ENCODE measurements at regions not wholly inside any gene's neighbourhood (a gene's known extent, or its start where the extent isn't known, plus 50 kb on each side); places are given as distances from the start of the nearest gene placed in this dataset.

DNA sequence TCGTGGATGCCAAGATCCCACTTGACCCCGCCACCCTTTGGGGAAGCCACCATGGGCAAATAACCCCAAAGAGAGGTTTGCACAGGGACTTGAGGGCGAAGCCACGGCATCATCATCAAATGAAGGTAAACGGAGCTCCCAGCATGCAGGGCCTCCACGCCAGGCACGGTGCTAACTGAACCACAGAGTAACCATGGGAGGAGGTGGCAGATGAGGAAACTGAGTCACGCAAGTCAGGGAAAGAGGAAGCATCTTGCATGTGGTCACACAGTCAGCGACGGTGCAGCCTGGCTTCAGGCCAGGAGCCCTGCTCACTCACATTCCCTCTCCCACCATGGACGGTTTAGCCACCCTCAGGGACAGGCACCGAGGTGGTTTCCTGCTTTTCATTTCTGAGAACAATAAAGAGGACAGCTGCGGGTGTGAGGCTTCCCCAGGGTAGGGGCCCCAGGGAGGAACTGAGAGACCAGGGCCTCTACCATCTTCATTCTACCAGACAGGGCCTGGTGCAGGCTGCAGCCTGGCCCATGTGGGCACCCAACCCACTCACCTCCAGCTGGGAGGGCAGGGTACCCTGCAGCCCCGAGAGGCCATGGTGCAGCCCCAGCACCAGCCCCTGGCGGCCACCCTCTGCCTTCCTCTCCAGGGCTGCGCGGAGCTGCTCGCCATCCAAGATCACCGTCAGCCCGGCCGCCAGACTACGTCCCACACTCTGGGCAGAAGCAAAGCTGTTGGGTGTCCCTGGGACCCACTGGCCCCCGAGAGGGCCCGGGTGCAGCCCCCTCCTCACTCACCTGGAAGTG lies 78.3 kb downstream of the RMI2 start:
- Mint-ChIP-seq H3K4me3 (no peak overlapping the region), H3K4me1 (no peaks in the 10 kb centered on the region), H3K36me3 (no peaks in the 10 kb centered on the region), H3K27me3 (no peaks in the 10 kb centered on the region), H3K27ac (no peak overlapping the region), H3K9me3 (no peaks in the 10 kb centered on the region)
- CTCF ChIA-PET = interaction anchor here (0.8 kb wide), 1 partner anchor 9 kb away, joined by 3 read pairs; no protein-coding TSS in a partner anchor
- DNase-seq = no peak

DNA sequence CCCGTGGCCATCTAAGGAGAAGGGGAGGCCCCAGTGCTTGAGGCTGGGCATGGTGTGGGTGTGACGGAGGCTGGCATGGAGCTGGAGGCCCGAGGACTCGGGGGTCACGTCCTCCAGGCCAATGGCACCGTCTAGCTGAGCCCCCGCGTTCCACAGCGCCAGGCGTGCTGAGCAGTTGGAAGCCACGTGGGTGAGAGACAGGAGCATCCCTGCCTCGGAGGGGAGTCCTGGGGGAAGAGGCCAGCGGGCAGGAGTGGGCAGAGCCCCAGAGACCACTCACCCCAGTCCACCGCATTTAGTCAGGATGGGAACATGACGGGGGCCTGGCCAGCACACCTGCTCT lies 78.8 kb downstream of the RMI2 start:
- Mint-ChIP-seq H3K27ac (no peak overlapping the region), H3K4me3 (no peak overlapping the region), H3K4me1 (no peaks in the 10 kb centered on the region), H3K27me3 (no peaks in the 10 kb centered on the region), H3K9me3 (no peaks in the 10 kb centered on the region), H3K36me3 (no peaks in the 10 kb centered on the region)
- CTCF ChIA-PET = interaction anchor here (0.7 kb wide), 1 partner anchor 28 kb away, joined by 3 read pairs; no protein-coding TSS in a partner anchor
- no peak for DNase-seq

DNA sequence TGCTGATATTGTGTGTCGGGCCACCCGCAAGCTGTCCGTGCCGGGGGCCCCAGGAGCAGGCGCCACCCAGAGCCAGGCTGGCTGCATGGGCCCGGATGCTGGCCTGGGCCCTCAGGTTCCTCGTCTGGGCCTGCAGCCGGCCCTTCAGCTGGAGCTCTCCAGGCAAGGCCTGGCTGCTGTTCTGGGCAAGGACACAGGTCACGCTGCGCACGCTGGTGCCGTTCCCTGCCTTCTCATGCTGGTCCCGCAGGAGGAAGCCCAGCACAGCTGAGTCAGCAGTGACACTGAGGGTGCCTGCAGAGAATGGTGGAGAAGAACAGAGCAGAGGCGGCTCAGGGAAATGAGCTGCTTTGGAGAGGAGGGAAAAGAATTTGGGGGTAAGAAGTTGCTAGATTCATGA lies 79.9 kb downstream of the RMI2 start:
- no peak overlapping the region for H3K4me3 Mint-ChIP-seq
- no peaks in the 10 kb centered on the region for H3K4me1 Mint-ChIP-seq
- no peak overlapping the region for H3K27ac Mint-ChIP-seq
- H3K27me3 Mint-ChIP-seq = no peaks in the 10 kb centered on the region
- H3K36me3 Mint-ChIP-seq = no peaks in the 10 kb centered on the region
- CTCF ChIA-PET = interaction anchor here (1.2 kb wide), 1 partner anchor 17 kb away, joined by 3 read pairs; no protein-coding TSS in a partner anchor
- H3K9me3 Mint-ChIP-seq = no peaks in the 10 kb centered on the region
- no peak for DNase-seq

DNA sequence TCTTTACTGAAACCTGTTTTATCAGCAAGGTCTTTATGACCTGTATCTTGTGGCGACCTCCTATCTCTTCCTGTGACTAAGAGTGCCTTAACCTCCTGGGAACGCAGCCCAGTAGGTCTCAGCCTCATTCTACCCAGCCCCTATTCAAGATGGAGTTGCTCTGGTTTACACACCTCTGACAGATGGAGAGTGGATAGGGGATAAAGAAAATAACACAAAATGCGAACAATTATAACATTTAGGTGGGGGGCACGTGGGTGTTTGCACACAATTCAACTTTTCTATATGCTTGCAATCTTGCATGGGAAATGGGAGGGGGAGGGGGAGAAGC lies 83.3 kb downstream of the RMI2 start:
- DNase-seq = no peak
- no peaks in the 10 kb centered on the region for H3K4me1 Mint-ChIP-seq
- no peaks in the 10 kb centered on the region for H3K9me3 Mint-ChIP-seq

DNA sequence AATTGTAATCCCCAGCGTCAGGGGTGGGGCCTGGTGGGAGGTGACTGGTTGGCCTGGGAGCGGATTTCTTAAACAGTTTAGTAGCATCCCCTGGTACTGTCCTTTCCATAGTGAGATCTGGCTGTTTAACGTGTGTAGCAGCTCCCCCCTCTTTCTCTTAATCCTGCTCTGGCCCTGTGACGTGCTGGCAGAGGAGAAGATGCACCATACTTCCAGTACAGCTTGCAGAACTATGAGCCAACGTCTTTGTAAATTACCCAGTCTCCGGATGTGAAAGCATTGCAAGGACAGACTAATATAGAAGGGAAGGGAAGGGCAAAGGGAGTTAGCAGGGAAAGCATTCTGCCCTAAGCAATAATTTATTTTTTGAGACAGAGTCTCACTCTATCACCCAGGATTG lies 83.9 kb downstream of the RMI2 start:
- CTCF ChIA-PET = no interaction called here
- H3K27ac Mint-ChIP-seq = no peak overlapping the region
- no peaks in the 10 kb centered on the region for H3K4me1 Mint-ChIP-seq
- no peaks in the 10 kb centered on the region for H3K9me3 Mint-ChIP-seq
- DNase-seq = no peak
- H3K27me3 Mint-ChIP-seq = peaks cover 15% of the 10 kb centered on the region
- no peaks in the 10 kb centered on the region for H3K36me3 Mint-ChIP-seq
- no peak overlapping the region for H3K4me3 Mint-ChIP-seq

More for the DNA sequence above, 83.3 kb downstream of the RMI2 start:
- Mint-ChIP-seq H3K27me3 (peaks cover 12% of the 10 kb centered on the region), H3K27ac (no peak overlapping the region), H3K4me3 (no peak overlapping the region), H3K36me3 (no peaks in the 10 kb centered on the region)
- CTCF ChIA-PET = no interaction called here

DNA sequence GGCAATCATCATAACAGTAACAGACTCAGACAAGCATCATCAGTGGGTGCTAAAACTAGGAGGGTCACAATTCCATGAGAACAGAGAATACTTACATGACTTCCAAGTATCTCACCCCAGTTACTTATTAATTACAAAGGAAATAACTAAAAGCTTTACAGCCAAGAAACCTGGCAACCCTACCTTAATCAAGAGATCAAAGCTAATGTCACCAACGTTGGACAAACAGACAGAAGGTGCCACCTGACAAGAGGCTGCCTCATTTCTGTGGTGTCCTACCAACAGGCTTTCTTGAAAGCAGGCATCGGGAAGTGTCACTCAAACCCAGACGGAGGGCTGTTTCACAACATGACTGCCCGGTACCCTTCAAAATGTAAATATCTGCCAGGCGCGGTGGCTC lies 84.6 kb downstream of the RMI2 start:
- peaks cover 15% of the 10 kb centered on the region for H3K27me3 Mint-ChIP-seq
- H3K9me3 Mint-ChIP-seq = no peaks in the 10 kb centered on the region
- CTCF ChIA-PET = no interaction called here
- H3K27ac Mint-ChIP-seq = no peak overlapping the region
- no peaks in the 10 kb centered on the region for H3K36me3 Mint-ChIP-seq
- no peak for DNase-seq
- no peaks in the 10 kb centered on the region for H3K4me1 Mint-ChIP-seq
- H3K4me3 Mint-ChIP-seq = no peak overlapping the region

DNA sequence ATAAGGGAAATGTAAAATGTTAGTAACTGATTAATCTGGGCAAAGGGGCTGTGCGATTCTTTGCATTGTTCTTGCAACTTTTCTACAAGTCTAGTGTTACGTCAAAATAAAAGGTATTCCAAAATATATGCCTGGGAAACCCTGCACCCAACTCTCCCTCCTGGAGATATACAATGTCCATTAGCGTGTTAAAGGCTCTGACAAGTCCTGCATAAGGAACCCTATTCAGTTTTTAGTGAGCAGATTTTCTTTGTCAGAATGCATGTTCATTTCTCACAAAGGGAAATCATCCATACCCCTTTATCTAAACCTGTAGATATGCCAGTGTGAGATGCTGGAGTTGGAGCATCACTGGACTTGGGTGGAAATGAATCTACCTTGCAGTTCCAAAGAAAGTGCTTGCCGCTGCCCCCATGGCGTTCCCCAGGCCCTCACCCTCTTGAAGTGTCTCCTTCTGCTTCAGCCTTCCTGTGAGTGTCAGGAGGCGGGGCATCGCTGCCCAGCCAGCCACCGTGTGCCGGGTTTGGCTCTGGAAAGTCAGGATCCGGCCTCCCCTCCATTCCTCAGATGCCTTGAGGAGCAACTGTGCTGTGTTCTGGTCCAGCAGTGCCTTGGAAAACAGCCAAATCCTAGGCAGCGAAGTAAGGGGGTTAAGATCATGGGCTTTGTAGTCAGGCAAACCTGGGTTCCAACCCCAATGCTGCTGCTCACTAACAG lies 85.5 kb downstream of the RMI2 start:
- Mint-ChIP-seq H3K27me3 (peaks cover 19% of the 10 kb centered on the region), H3K4me3 (no peak overlapping the region), H3K9me3 (no peaks in the 10 kb centered on the region), H3K27ac (no peak overlapping the region), H3K4me1 (no peaks in the 10 kb centered on the region), H3K36me3 (no peaks in the 10 kb centered on the region)
- no peak for DNase-seq
- CTCF ChIA-PET = interaction anchor here (0.7 kb wide), 1 partner anchor 23 kb away, joined by 4 read pairs; no protein-coding TSS in a partner anchor

DNA sequence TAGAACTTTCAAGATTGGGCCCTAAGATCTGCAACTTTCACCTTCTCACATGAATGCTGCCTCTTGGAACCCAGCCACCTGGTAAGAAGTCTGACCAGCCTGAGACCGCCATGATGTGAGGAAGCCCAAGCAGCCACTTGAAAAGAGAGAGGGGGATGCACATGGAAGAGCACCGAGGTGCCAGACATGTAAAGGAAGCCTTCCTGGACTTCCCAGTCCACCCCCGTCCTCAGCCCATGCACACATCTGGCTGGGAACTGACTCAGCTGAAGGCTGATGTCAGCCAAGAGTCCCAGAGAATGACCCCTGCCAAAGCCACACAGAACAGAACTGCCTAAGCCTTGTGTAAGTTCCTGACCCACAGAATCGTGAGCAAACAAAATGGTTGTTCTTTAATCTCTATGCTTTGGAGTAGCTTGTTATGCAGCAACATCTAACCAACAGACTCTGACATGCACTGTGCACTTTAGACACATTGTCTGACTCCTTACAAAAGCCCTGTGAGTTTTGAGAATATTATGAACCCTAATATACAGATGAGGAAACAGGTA lies 86.7 kb downstream of the RMI2 start:
- CTCF ChIA-PET = interaction anchor here (1.0 to 1.2 kb wide), 2 partner anchors 9 kb away, joined by 3 to 4 read pairs; no protein-coding TSS in a partner anchor
- H3K9me3 Mint-ChIP-seq = no peaks in the 10 kb centered on the region
- no peak overlapping the region for H3K27ac Mint-ChIP-seq
- no peak overlapping the region for H3K4me3 Mint-ChIP-seq
- H3K36me3 Mint-ChIP-seq = no peaks in the 10 kb centered on the region
- no peak for DNase-seq
- H3K4me1 Mint-ChIP-seq = no peaks in the 10 kb centered on the region
- peaks cover 29% of the 10 kb centered on the region for H3K27me3 Mint-ChIP-seq

DNA sequence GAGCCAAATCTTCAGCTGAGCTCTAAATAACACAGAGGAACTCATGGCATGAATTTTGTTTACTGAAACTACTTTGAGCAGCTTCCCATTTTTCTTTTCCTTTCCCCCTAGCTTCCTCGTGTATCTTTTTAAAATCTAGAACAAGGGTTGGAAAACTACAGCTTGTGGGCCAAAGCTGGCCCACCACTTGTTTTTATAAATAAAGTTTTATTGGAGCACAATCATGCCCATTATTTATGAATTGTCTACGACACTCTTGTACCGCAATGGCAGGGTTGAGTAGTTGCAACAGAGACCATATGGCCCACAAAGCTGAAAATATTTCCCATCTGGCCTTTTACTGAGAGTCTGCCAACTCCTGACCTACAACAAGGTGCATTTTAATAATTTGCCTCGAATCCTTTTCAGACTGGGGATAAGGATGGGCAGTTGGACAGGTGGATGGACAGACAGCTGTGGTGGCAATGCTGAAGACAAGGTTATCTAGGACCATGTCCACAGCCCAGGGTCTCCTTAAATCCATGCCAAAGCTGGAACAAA lies 87.7 kb downstream of the RMI2 start:
- H3K27ac Mint-ChIP-seq = no peak overlapping the region
- H3K27me3 Mint-ChIP-seq = peaks cover 32% of the 10 kb centered on the region
- H3K9me3 Mint-ChIP-seq = no peaks in the 10 kb centered on the region
- H3K4me1 Mint-ChIP-seq = no peaks in the 10 kb centered on the region
- H3K4me3 Mint-ChIP-seq = no peak overlapping the region
- H3K36me3 Mint-ChIP-seq = no peaks in the 10 kb centered on the region
- no peak for DNase-seq
- CTCF ChIA-PET = interaction anchor here (0.9 to 1.2 kb wide), 2 partner anchors 10 to 15 kb away, joined by 3 to 4 read pairs; no protein-coding TSS in a partner anchor

DNA sequence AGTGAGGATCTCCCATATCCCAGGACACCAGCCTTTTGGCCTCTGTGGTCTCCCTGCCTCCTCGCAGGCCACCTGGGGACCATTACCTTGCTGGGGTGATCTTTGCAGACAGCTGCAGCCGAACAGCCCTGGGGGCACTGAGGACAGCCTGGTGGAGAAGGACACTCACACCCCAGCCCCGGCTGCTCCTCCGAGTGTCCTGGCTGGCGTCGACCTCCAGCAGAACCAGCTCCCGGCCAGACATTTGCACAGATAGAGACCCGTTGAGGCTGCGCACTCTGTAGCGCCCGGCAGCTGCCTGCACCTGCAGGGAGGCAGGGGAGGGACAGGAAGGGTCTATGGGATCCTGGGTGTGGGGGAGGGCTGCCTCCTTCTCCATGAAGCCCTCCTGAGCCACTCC lies 90.3 kb downstream of the RMI2 start:
- DNase-seq = no peak
- Mint-ChIP-seq H3K9me3 (peaks cover 4% of the 10 kb centered on the region), H3K4me1 (no peaks in the 10 kb centered on the region), H3K27me3 (peaks cover 42% of the 10 kb centered on the region), H3K4me3 (no peak overlapping the region), H3K27ac (no peak overlapping the region), H3K36me3 (no peaks in the 10 kb centered on the region)
- CTCF ChIA-PET = interaction anchor here (1.9 to 2.1 kb wide), 2 partner anchors 9 to 29 kb away, joined by 5 to 7 read pairs; no protein-coding TSS in a partner anchor

DNA sequence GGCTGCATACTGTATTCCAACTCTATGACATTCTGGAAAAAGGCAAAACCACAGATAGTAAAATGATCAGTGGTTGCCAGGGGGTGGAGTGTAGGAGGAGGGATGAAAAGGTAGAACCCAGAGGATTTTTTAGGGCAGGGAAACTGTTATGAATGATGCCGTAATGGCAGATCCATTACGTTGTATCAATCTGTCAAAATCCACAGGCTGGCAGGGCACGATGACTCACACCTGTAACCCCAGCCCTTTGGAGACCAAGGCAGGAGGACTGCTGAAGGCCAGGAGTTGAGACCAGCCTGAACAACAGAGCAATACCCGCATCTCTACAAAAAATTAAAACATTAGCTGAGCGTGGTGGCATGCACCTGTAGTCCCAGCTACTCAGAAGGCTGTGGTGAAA lies 91.8 kb downstream of the RMI2 start:
- H3K27me3 Mint-ChIP-seq = peaks cover 33% of the 10 kb centered on the region
- CTCF ChIA-PET = interaction anchor here (0.8 to 2.1 kb wide), 4 partner anchors 10 to 41 kb away, joined by 3 to 7 read pairs (median 5); no protein-coding TSS in a partner anchor

DNA sequence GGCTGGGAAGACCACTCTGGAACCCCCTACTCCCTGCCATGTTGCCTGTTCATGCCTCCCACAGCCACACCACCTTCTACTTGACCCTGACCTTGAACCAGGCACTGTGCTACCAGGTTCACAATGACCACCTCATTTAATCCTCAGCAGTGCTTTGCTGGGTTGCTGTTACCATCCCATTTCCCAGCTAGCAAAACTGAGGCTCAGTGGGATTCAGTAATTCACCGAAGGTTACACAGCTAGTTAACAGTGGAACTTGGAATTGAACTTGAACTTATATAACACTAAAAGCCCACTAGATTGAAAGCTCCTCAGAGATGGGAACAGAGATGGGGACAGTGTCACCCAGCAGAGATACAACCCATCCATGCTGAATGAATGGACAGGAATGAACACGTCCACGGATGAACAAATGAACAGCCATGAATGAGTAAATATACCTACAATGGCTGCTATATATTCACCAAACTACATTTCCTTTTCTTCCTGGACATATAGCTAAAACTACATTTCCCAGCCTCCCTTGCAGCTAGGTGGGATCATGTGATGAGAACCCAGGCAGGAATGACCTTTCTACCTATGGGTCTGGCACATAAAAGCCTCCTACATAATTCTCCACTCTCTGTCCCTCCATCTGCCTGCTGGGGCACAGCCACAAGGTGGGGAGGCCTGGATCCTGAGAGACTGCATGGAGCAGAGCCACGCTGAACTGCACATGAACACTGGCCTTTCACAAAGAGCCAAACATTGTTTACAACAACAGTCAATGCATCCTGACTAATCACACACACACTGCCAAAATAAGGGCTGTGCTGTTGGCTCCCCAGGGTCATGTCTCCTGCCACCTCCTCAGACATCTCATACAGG lies 94.8 kb downstream of the RMI2 start:
- no peak overlapping the region for H3K4me3 Mint-ChIP-seq
- peaks cover 4% of the 10 kb centered on the region for H3K9me3 Mint-ChIP-seq
- CTCF ChIA-PET = no interaction called here
- H3K27me3 Mint-ChIP-seq = peaks cover 27% of the 10 kb centered on the region
- H3K36me3 Mint-ChIP-seq = no peaks in the 10 kb centered on the region
- no peak for DNase-seq
- H3K4me1 Mint-ChIP-seq = no peaks in the 10 kb centered on the region
- no peak overlapping the region for H3K27ac Mint-ChIP-seq

More for the DNA sequence above, 91.8 kb downstream of the RMI2 start:
- no peaks in the 10 kb centered on the region for H3K36me3 Mint-ChIP-seq
- no peaks in the 10 kb centered on the region for H3K4me1 Mint-ChIP-seq
- no peak overlapping the region for H3K4me3 Mint-ChIP-seq
- H3K9me3 Mint-ChIP-seq = peaks cover 4% of the 10 kb centered on the region
- no peak for DNase-seq
- H3K27ac Mint-ChIP-seq = no peak overlapping the region

DNA sequence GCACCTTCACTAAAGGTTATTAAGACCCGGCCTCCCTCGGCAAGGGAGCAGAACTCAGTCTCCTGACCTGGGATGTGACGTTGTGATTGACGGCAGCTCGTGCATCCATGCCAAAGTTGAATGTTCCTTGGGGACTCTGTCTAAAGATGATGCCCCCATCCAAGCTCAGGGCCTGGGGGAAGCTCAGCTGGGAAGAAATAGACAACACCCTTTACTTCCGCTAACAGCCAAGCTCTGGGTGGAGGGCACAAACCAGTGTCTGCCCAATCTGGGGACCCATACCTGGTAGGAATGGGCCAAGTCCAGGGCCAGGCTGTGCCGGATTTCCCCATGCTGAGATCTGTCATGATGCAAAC lies 95.4 kb downstream of the RMI2 start:
- no peaks in the 10 kb centered on the region for H3K36me3 Mint-ChIP-seq
- DNase-seq = no peak
- no peak overlapping the region for H3K27ac Mint-ChIP-seq
- peaks cover 25% of the 10 kb centered on the region for H3K27me3 Mint-ChIP-seq
- CTCF ChIA-PET = no interaction called here
- H3K4me1 Mint-ChIP-seq = no peaks in the 10 kb centered on the region
- H3K4me3 Mint-ChIP-seq = no peak overlapping the region
- peaks cover 4% of the 10 kb centered on the region for H3K9me3 Mint-ChIP-seq

DNA sequence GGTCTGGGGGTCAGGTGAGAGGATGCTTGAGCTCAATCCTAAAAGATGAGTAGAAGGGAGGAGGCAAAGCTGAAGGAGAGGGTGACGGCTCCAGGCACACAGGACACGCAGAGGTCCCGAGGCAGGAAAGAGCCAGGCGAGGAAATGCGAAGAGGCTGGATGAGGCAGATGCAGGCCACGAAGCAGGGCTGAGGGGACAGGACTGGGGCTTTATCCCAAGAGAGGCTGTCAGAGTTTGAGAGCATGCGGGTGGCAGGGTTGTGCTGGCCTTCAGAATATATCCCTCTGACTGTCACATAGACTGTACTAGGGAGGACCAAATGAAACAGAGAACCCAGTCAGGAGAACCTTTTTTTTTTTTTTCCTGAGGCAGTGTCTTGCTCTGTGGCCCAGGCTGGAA lies 100.2 kb downstream of the RMI2 start:
- CTCF ChIA-PET = no interaction called here
- Mint-ChIP-seq H3K4me1 (no peaks in the 10 kb centered on the region), H3K27me3 (no peaks in the 10 kb centered on the region), H3K9me3 (no peaks in the 10 kb centered on the region), H3K27ac (no peak overlapping the region), H3K36me3 (no peaks in the 10 kb centered on the region), H3K4me3 (no peak overlapping the region)
- no peak for DNase-seq

Data from activated naive CD4-positive, alpha-beta T cell treated with anti-CD3 and anti-CD28 coated beads, Interleukin-2, amount 10 ng/mL, durations not matched to agents 7 days and 5 days (primary cell).